Transverse colon (tissue), 4 donors: ENCODE measurements at regions not wholly inside any gene's neighbourhood (a gene's known extent, or its start where the extent isn't known, plus 50 kb on each side); places are given as distances from the start of the nearest gene placed in this dataset.

ENCODE experiments used
- DNase-seq: peaks from one replicate; pipeline ENCODE4 v3.0.0-alpha.2; 2019
- H3K27ac ChIP-seq, 4 donors: fragments of 200-600 bp; sonication (generic); 2 replicates each; pipeline ENCODE4 v1.5.1; 2016 to 2018; ENCODE audit warnings: inconsistent platforms in 4 of 4
- H3K27me3 ChIP-seq: fragments of 200-600 bp; sonication (generic); 2 replicates; pipeline ENCODE4 v1.5.1; 2017; ENCODE audit warnings: inconsistent platforms
- H3K36me3 ChIP-seq, 4 donors: fragments of 200-600 bp; sonication (generic); 2 replicates each; pipeline ENCODE4 v1.5.1; 2017 to 2019; ENCODE audit warnings: inconsistent platforms in 4 of 4
- H3K4me1 ChIP-seq, 4 donors: fragments of 200-600 bp; sonication (generic); 2 replicates each; pipeline ENCODE4 v1.5.1; 2017 to 2020; ENCODE audit warnings: inconsistent platforms in 4 of 4
- H3K4me3 ChIP-seq, 4 donors: fragments of 200-600 bp; sonication (generic); 1 replicate in 1 of 4; 2 replicates in 3 of 4; pipeline versions ENCODE4 v1.5.1 to v1.6.1; 2017 to 2019; ENCODE audit warnings: inconsistent platforms in 4 of 4
- H3K9me3 ChIP-seq, 2 donors: fragments of 200-600 bp; sonication (generic); 2 replicates each; pipeline ENCODE4 v1.5.1; 2017 to 2019; ENCODE audit warnings: inconsistent platforms in 2 of 2
- CTCF ChIP-seq, 5 experiments: fragments of 200-600 bp in 3 of 5; fragments of 450-650 bp in 2 of 5; sonication (generic) in 3 of 5; IDR thresholded peaks; 1 replicate in 2 of 5; 2 replicates in 3 of 5; pipeline ENCODE4 v1.5.1; 2016 to 2017; ENCODE audit warnings: antibody characterized with exemption in 5 of 5, inconsistent platforms in 3 of 5, mild to moderate bottlenecking in 2 of 5, moderate library complexity in 1 of 5
- EP300 ChIP-seq: sonication (generic); formaldehyde crosslinking; IDR thresholded peaks from one replicate; pipeline ENCODE4 v1.6.1; 2017; ENCODE audit warnings: antibody characterized with exemption, low read depth
- POLR2A ChIP-seq: fragments of 450-650 bp; IDR thresholded peaks from one replicate; pipeline ENCODE4 v1.6.1; 2016; ENCODE audit warnings: antibody characterized with exemption, mild to moderate bottlenecking, moderate library complexity
- POLR2AphosphoS5 ChIP-seq, 3 donors: sonication (generic); formaldehyde crosslinking; IDR thresholded peaks; one replicate each; pipeline ENCODE4 v1.6.1; 2016; ENCODE audit warnings: antibody characterized with exemption in 3 of 3
- WGBS, 2 donors: methylation state at CpG; one replicate each; pipeline ENCODE4 v1.1.5; 2018; ENCODE audit warnings: low coverage in 1 of 2; 5-methylcytosine and 5-hydroxymethylcytosine counted together
- in situ Hi-C, 4 donors: fragments of 200-750 bp; cut with MboI; loops; one replicate each; pipeline versions ENCODE4 v1.15.0 to v1.15.1; 2017; ENCODE audit warnings: low sequenced_read_pairs in 3 of 4, low pct_ligation_motif_present in 1 of 4, low pct_unique_long_range_greater_than_20kb in 1 of 4
- intact Hi-C: fragments of 100-400 bp; cut with DNase I; formaldehyde crosslinking; loops from one replicate; pipeline ENCODE4 v1.15.1; 2023; ENCODE audit warnings: low total_unique reads

- H3K27me3 ChIP-seq, result no peaks in the 10 kb centered on the region
- WGBS, 2 donors, result 56 to 60% methylated on average over 3 to 4 of the region's 4 CpGs
- no peaks in the 10 kb centered on the region for H3K9me3 ChIP-seq
- no peak overlapping the region for H3K27ac ChIP-seq
- no peaks in the 10 kb centered on the region for H3K36me3 ChIP-seq
- no peak overlapping the region for H3K4me3 ChIP-seq
- no peak for DNase-seq
- TF ChIP-seq EP300 (no peak), CTCF (IDR thresholded peaks at IDR 0.05) (no peak), POLR2A (no peak), POLR2AphosphoS5 (IDR thresholded peaks at IDR 0.05) (no peak)
- in situ Hi-C loops (no loop called here), intact Hi-C loops (no loop called here)
- no peaks in the 10 kb centered on the region for H3K4me1 ChIP-seq
Observed at GRCh38 chr14:53411125-53411524, 258.0 kb upstream of the DDHD1 start.

- Histone ChIP-seq H3K4me3 (no peak overlapping the region), H3K9me3 (no peaks in the 10 kb centered on the region), H3K4me1 (no peaks in the 10 kb centered on the region), H3K27ac (no peak overlapping the region), H3K36me3 (no peaks in the 10 kb centered on the region), H3K27me3 (no peaks in the 10 kb centered on the region)
- intact Hi-C loops, result no loop called here
- WGBS, 2 donors, result 81% methylated on average over 3 to 4 of the region's 4 CpGs
- DNase-seq, result no peak
- TF ChIP-seq CTCF (IDR thresholded peaks at IDR 0.05) (no peak), POLR2A (no peak), EP300 (no peak), POLR2AphosphoS5 (IDR thresholded peaks at IDR 0.05) (no peak)
- in situ Hi-C loops, result no loop called here
Observed at GRCh38 chr14:53409969-53410368, 256.8 kb upstream of the DDHD1 start.

- Histone ChIP-seq H3K9me3 (no peaks in the 10 kb centered on the region), H3K4me3 (no peak overlapping the region), H3K4me1 (no peaks in the 10 kb centered on the region), H3K36me3 (no peaks in the 10 kb centered on the region), H3K27me3 (no peaks in the 10 kb centered on the region), H3K27ac (no peak overlapping the region)
- intact Hi-C loops, result no loop called here
- in situ Hi-C loops, result no loop called here
- TF ChIP-seq POLR2A, result no peak
- TF ChIP-seq POLR2AphosphoS5 (IDR thresholded peaks at IDR 0.05), result no peak
- no peak for TF ChIP-seq CTCF (IDR thresholded peaks at IDR 0.05)
- no peak for TF ChIP-seq EP300
- 58 to 76% methylated on average over 1 to 2 of the region's 2 CpGs for WGBS, 2 donors
- no peak for DNase-seq
Observed at GRCh38 chr14:53409289-53409688, 256.2 kb upstream of the DDHD1 start.

- WGBS, 2 donors, result 93 to 98% methylated on average over 2 of the region's 2 CpGs
- Histone ChIP-seq H3K27me3 (no peaks in the 10 kb centered on the region), H3K4me1 (no peaks in the 10 kb centered on the region), H3K4me3 (no peak overlapping the region), H3K36me3 (no peaks in the 10 kb centered on the region), H3K27ac (no peak overlapping the region), H3K9me3 (no peaks in the 10 kb centered on the region)
- no peak for DNase-seq
- intact Hi-C loops (no loop called here), in situ Hi-C loops (no loop called here)
- TF ChIP-seq POLR2A, result no peak
- TF ChIP-seq CTCF (IDR thresholded peaks at IDR 0.05), result no peak
- TF ChIP-seq EP300, result no peak
- TF ChIP-seq POLR2AphosphoS5 (IDR thresholded peaks at IDR 0.05), result no peak
Observed at GRCh38 chr14:53408175-53408879, 255.2 kb upstream of the DDHD1 start.
